ENCODE measurements at regions not wholly inside any gene's neighbourhood (a gene's known extent, or its start where the extent isn't known, plus 50 kb on each side); places are given as distances from the start of the nearest gene placed in this dataset.
"Not testable (repeated sequence)": the region's sequence is repeated elsewhere in the genome, so short reads cannot be mapped to it uniquely, and the experiment has no call there.

DNA sequence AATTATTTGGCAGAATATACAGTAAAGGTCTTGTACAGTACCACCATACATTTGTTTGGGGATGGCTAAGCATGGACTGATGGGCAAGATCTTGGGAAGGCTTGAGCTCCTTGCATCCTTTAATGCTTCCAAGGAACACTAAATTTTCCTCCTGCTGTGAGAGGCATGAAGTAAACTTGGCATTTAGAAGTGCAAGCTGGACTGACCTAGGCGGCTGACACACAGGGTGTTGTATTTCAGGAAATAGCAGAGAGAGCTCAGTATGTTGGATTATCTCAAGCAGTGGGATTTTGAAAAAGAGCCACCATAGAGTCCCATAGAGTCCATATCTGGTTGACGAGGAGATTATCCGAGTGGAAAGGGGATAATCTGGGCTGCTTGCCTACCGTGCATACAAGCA, 2137.1 kb downstream of the TP53TG3F start:
- H3K4me3 Mint-ChIP-seq = no peak overlapping the region
- DNase-seq = no peak
- no peak overlapping the region for H3K27ac Mint-ChIP-seq
- WGBS (ENCODE audit: insufficient coverage) = 84% methylated on average over 4 of the region's 4 CpGs
- H3K27me3 Mint-ChIP-seq (ENCODE audit: low read depth in 2 of 2) = no peaks in the 10 kb centered on the region
- intact Hi-C loops (cut with micrococcal nuclease) = no loop called here
- no peaks in the 10 kb centered on the region for H3K27me3 ChIP-seq (ENCODE audit: control insufficient read depth, insufficient read depth, low read length)
- ATAC-seq = no peak
- H3K9me3 ChIP-seq (ENCODE audit: control insufficient read depth, insufficient read depth, low read length) = peaks cover 28% of the 10 kb centered on the region
- no peak overlapping the region for H3K27ac ChIP-seq (ENCODE audit: low read length)
- H3K9me3 Mint-ChIP-seq = peaks cover 16 to 32% of the 10 kb centered on the region in 2 donors
- H3K4me1 Mint-ChIP-seq = no peaks in the 10 kb centered on the region
- no peaks in the 10 kb centered on the region for H3K36me3 ChIP-seq (ENCODE audit: control insufficient read depth, insufficient read depth, low read length)
- H3K36me3 Mint-ChIP-seq = peaks cover 7% of the 10 kb centered on the region
- no peak overlapping the region for H3K4me3 ChIP-seq (ENCODE audit: low read length)
- no peaks in the 10 kb centered on the region for H3K4me1 ChIP-seq (ENCODE audit: control insufficient read depth, insufficient read depth, low read length)
- TF ChIP-seq, protein P1, sequence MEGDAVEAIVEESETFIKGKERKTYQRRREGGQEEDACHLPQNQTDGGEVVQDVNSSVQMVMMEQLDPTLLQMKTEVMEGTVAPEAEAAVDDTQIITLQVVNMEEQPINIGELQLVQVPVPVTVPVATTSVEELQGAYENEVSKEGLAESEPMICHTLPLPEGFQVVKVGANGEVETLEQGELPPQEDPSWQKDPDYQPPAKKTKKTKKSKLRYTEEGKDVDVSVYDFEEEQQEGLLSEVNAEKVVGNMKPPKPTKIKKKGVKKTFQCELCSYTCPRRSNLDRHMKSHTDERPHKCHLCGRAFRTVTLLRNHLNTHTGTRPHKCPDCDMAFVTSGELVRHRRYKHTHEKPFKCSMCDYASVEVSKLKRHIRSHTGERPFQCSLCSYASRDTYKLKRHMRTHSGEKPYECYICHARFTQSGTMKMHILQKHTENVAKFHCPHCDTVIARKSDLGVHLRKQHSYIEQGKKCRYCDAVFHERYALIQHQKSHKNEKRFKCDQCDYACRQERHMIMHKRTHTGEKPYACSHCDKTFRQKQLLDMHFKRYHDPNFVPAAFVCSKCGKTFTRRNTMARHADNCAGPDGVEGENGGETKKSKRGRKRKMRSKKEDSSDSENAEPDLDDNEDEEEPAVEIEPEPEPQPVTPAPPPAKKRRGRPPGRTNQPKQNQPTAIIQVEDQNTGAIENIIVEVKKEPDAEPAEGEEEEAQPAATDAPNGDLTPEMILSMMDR (IDR thresholded peaks at IDR 0.05) = no peak

DNA sequence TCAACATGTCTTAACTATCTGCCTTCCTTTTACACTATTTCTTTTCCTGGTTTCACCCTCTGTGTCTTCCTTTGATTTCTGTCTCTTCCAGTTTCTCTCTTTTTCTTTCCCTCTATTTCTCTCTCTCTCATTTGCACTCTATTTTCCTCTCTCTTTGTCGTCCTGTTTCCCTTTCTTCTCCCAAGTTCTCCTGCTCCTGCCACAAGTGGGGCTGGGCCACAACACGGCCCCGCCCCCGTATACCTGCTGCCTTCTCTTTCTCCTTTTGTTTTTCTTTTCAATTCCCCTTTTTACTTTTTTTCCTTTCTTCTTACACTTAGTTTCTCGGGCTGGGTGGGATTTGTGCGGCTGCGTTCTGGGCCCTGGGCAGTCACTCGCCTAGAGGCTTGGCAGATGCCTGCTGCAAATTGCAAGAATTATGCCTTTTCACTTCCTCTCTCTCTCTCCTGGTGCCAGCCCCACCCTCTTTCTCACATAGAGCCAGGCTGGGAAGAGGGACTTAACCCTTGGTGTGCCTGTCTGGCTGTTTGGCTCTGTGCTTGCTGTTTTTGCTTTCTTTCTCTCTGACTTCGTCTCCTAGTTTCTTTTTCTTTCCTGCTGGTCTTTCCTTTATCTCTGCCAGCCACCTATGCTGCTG, 2139.4 kb downstream of the TP53TG3F start:
- Histone ChIP-seq H3K27ac (ENCODE audit: low read length) (no peak overlapping the region), H3K36me3 (ENCODE audit: control insufficient read depth, insufficient read depth, low read length) (no peaks in the 10 kb centered on the region), H3K27me3 (ENCODE audit: control insufficient read depth, insufficient read depth, low read length) (no peaks in the 10 kb centered on the region), H3K9me3 (ENCODE audit: control insufficient read depth, insufficient read depth, low read length) (peaks cover 24% of the 10 kb centered on the region), H3K4me3 (ENCODE audit: low read length) (no peak overlapping the region), H3K4me1 (ENCODE audit: control insufficient read depth, insufficient read depth, low read length) (no peaks in the 10 kb centered on the region)
- WGBS (ENCODE audit: insufficient coverage) = 80% methylated on average over 9 of the region's 9 CpGs
- H3K36me3 Mint-ChIP-seq = peaks cover 7% of the 10 kb centered on the region
- intact Hi-C loops (cut with micrococcal nuclease) = no loop called here
- no peak overlapping the region for H3K4me3 Mint-ChIP-seq
- TF ChIP-seq, protein P1 (IDR thresholded peaks at IDR 0.05) = no peak
- no peak for ATAC-seq
- no peaks in the 10 kb centered on the region for H3K4me1 Mint-ChIP-seq
- peaks cover 18 to 27% of the 10 kb centered on the region in 2 donors for H3K9me3 Mint-ChIP-seq
- H3K27me3 Mint-ChIP-seq (ENCODE audit: low read depth in 2 of 2) = no peaks in the 10 kb centered on the region
- no peak for DNase-seq
- no peak overlapping the region for H3K27ac Mint-ChIP-seq

DNA sequence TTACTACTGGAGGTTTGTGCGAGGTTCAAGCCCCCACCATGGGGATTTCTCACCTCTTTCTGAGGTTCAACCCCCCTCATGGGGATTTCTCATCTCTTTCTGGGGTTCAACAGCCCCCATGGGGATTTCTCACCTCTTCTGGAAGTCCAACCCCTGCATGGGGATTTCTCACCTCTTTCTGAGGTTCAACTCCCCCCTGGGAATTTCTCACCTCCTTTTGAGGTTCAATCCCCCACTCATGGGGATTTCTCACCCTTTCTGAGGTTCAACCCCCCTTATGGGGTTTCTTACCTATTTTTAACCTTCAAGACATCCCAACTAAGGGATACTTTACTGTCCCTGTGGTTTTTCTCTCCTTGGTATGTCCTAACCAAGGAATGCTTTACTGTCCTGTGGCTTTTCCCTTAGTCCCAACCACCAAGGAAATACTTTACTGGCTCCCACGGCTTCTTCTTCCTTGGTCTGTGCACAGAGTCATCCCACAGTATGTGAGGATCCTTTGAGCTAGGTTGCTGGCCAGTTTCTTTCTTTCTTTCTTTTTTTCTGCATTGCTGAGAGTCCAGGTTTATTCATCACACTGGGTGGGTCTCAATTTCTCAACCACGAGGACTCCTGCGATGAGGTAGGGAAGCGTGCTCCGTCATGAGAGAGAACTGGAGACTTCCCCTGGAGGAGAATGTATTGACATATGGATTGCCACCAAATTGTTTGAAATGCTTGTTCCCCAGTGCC, 2140.2 kb downstream of the TP53TG3F start:
- Mint-ChIP-seq H3K4me1 (no peaks in the 10 kb centered on the region), H3K36me3 (peaks cover 7% of the 10 kb centered on the region), H3K27me3 (ENCODE audit: low read depth in 2 of 2) (no peaks in the 10 kb centered on the region), H3K9me3 (peaks cover 18 to 27% of the 10 kb centered on the region in 2 donors), H3K4me3 (no peak overlapping the region), H3K27ac (no peak overlapping the region)
- Histone ChIP-seq H3K4me3 (ENCODE audit: low read length) (no peak overlapping the region), H3K27ac (ENCODE audit: low read length) (no peak overlapping the region), H3K9me3 (ENCODE audit: control insufficient read depth, insufficient read depth, low read length) (peaks cover 24% of the 10 kb centered on the region), H3K27me3 (ENCODE audit: control insufficient read depth, insufficient read depth, low read length) (no peaks in the 10 kb centered on the region), H3K36me3 (ENCODE audit: control insufficient read depth, insufficient read depth, low read length) (no peaks in the 10 kb centered on the region), H3K4me1 (ENCODE audit: control insufficient read depth, insufficient read depth, low read length) (no peaks in the 10 kb centered on the region)
- TF ChIP-seq, protein P1 (IDR thresholded peaks at IDR 0.05) = no peak
- ATAC-seq (no peak), DNase-seq (no peak)
- WGBS (ENCODE audit: insufficient coverage) = 70% methylated on average over 6 of the region's 6 CpGs
- intact Hi-C loops (cut with micrococcal nuclease) = no loop called here

DNA sequence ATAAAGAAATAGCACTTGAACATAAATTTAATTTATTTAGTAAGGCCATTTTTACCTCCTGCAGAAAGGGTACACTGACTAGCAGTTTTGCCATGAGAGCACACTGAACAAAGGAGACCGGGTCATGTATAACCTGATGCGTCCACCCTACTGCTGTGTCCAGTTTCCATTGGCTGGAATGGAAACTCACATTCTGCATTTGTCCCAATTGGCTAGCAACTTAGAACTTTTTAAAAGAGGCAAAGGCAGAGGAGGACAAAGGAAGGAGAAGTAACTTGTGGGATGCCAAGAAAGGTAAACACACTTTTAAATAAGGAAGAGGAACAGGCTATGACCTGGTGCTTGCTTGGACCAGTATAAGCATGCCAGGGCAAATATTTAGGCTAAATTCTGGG, 2140.7 kb downstream of the TP53TG3F start:
- H3K4me1 Mint-ChIP-seq; H3K27me3 ChIP-seq (ENCODE audit: control insufficient read depth, insufficient read depth, low read length); ATAC-seq; H3K27ac Mint-ChIP-seq; H3K36me3 ChIP-seq (ENCODE audit: control insufficient read depth, insufficient read depth, low read length); H3K27ac ChIP-seq (ENCODE audit: low read length); H3K27me3 Mint-ChIP-seq (ENCODE audit: low read depth in 2 of 2); H3K36me3 Mint-ChIP-seq; H3K4me3 ChIP-seq (ENCODE audit: low read length); DNase-seq; H3K4me1 ChIP-seq (ENCODE audit: control insufficient read depth, insufficient read depth, low read length); H3K4me3 Mint-ChIP-seq; intact Hi-C loops (cut with micrococcal nuclease): not testable (repeated sequence)
- WGBS (ENCODE audit: insufficient coverage) = 98% methylated on average over 2 of the region's 2 CpGs
- peaks cover 15 to 24% of the 10 kb centered on the region in 2 donors for H3K9me3 Mint-ChIP-seq
- peaks cover 24% of the 10 kb centered on the region for H3K9me3 ChIP-seq (ENCODE audit: control insufficient read depth, insufficient read depth, low read length)

Data from natural killer cell (primary cell).